KMS-11 (cell line): ENCODE measurements at regions not wholly inside any gene's neighbourhood (a gene's known extent, or its start where the extent isn't known, plus 50 kb on each side); places are given as distances from the start of the nearest gene placed in this dataset.

Experiments used
- H2AFZ ChIP-seq: fragments of 200-600 bp; sonication (generic); 2 replicates; pipeline ENCODE4 v1.6.1; 2016; ENCODE audit warnings: antibody characterized with exemption, mixed run types, low read depth
- H3K27ac ChIP-seq: fragments of 200-600 bp; sonication (generic); 2 replicates; pipeline ENCODE4 v1.6.1; 2016; ENCODE audit warnings: mild to moderate bottlenecking, mixed run types
- H3K27me3 ChIP-seq: fragments of 200-600 bp; sonication (generic); 2 replicates; pipeline ENCODE4 v1.6.1; 2017; ENCODE audit warnings: mild to moderate bottlenecking, low read depth, mixed run types, moderate library complexity; ENCODE audit not compliant: insufficient read depth
- H3K36me3 ChIP-seq: fragments of 200-600 bp; sonication (generic); 2 replicates; pipeline ENCODE4 v1.6.1; 2017; ENCODE audit warnings: mild to moderate bottlenecking, mixed run types; ENCODE audit not compliant: insufficient read depth
- H3K4me1 ChIP-seq: fragments of 200-600 bp; sonication (generic); 2 replicates; pipeline ENCODE4 v1.6.1; 2016; ENCODE audit warnings: mild to moderate bottlenecking, low read depth, mixed run types; ENCODE audit not compliant: poor library complexity, severe bottlenecking
- H3K4me2 ChIP-seq: fragments of 200-600 bp; sonication (generic); 2 replicates; pipeline ENCODE4 v1.7.0; 2016; ENCODE audit warnings: mild to moderate bottlenecking, mixed run types
- H3K4me3 ChIP-seq: fragments of 200-600 bp; sonication (generic); IDR thresholded peaks from 2 replicates; pipeline ENCODE4 v1.6.1; 2017; ENCODE audit warnings: low read depth, low read length, mixed read lengths; ENCODE audit not compliant: insufficient read depth
- H3K79me2 ChIP-seq: fragments of 200-600 bp; sonication (generic); 2 replicates; pipeline ENCODE4 v1.6.1; 2016; ENCODE audit warnings: low read depth, mixed run types; ENCODE audit not compliant: insufficient read depth
- H3K9ac ChIP-seq: fragments of 200-600 bp; sonication (generic); 2 replicates; pipeline ENCODE4 v1.6.1; 2016; ENCODE audit warnings: mild to moderate bottlenecking, mixed run types
- H4K20me1 ChIP-seq: fragments of 200-600 bp; sonication (generic); 2 replicates; pipeline ENCODE4 v1.6.1; 2016; ENCODE audit warnings: mild to moderate bottlenecking, mixed run types; ENCODE audit not compliant: insufficient read depth
- TF ChIP-seq, protein P1 (sequence below): fragments of 200-600 bp; sonication (generic); conservative IDR thresholded peaks from 2 replicates; pipeline ENCODE4 v1.6.1; 2017; ENCODE audit warnings: low read depth, mild to moderate bottlenecking, antibody characterized with exemption, low read length, moderate library complexity, mixed read lengths

DNA sequence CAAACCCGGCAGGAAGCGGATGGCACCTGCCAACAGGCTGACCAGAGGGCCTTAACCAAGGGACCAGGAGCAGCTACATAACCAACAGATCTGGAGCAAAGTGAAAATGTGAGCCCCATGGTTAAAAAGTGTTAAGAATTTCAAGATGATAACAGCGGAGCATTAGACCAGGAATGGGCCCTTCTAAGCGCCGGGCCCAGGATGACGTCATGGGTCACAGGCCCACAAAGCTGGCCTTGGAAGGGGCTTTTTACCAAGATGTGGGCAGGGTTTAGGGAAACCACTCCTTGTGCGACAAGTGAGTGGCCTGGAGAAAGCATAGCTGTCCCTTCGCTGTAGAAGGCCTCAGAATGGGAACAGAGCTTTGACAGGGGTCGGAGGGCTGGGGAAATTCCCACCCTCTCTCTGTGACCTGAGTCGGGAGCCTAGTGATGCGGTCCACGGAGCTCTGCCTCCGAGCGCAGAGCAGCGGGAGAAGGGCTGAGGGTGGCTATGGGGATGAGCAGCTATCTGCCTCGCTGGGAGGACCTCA, 84.4 kb upstream of the RPL38 start:
- Histone ChIP-seq H3K4me2 (no peak overlapping the region), H3K9ac (no peak overlapping the region), H3K4me3 (no peak overlapping the region), H3K79me2 (no peaks in the 10 kb centered on the region), H4K20me1 (no peaks in the 10 kb centered on the region), H3K27ac (no peak overlapping the region), H2AFZ (no peak overlapping the region), H3K4me1 (no peaks in the 10 kb centered on the region), H3K27me3 (peaks cover 67% of the 10 kb centered on the region), H3K36me3 (no peaks in the 10 kb centered on the region)
- TF ChIP-seq, protein P1, sequence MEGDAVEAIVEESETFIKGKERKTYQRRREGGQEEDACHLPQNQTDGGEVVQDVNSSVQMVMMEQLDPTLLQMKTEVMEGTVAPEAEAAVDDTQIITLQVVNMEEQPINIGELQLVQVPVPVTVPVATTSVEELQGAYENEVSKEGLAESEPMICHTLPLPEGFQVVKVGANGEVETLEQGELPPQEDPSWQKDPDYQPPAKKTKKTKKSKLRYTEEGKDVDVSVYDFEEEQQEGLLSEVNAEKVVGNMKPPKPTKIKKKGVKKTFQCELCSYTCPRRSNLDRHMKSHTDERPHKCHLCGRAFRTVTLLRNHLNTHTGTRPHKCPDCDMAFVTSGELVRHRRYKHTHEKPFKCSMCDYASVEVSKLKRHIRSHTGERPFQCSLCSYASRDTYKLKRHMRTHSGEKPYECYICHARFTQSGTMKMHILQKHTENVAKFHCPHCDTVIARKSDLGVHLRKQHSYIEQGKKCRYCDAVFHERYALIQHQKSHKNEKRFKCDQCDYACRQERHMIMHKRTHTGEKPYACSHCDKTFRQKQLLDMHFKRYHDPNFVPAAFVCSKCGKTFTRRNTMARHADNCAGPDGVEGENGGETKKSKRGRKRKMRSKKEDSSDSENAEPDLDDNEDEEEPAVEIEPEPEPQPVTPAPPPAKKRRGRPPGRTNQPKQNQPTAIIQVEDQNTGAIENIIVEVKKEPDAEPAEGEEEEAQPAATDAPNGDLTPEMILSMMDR, result no peak

DNA sequence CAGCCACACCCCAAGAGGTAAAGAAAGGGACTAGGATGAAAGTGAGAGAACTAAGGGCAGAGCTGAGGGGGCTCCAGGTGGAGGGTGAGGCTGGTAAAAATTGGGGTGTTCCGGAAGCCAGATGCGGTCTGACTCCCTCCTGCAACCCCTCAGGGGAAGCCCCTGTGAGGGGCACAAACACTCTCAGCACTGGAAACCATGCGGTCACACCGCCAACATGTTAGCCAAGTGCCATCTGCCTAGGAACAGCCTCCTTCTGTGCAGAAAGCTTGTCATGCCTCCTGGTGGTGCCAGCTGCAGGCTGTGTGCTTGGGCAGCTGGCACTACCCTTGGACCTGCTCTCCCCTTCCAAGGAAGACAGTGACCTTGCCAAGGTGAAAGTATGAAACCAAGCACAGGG, 83.5 kb upstream of the RPL38 start:
- Histone ChIP-seq H4K20me1 (no peaks in the 10 kb centered on the region), H3K4me2 (no peak overlapping the region), H3K9ac (no peak overlapping the region), H3K36me3 (no peaks in the 10 kb centered on the region), H3K4me1 (no peaks in the 10 kb centered on the region), H2AFZ (no peak overlapping the region), H3K27ac (no peak overlapping the region), H3K79me2 (no peaks in the 10 kb centered on the region), H3K4me3 (no peak overlapping the region), H3K27me3 (peaks cover 62% of the 10 kb centered on the region)
- TF ChIP-seq, protein P1, result no peak

DNA sequence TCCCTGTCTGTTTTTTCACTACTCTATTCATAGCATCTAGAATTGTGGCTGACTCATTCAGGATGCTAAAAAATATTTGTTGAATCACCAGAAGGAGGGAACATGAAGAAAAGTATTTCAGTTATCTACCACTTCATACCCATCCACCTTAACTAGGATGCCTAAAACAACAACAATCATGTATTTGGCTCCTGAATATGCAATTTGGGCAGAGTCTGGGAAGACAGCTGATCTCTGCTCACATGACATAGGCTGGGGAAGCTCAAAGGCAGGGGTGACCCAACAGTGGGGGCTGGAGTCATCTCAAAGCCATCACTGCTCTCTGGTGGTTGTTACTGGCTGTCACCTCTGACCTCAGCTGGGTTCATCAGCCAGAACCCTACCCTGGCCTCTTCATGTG, 80.1 kb upstream of the RPL38 start:
- Histone ChIP-seq H3K36me3 (no peaks in the 10 kb centered on the region), H3K4me1 (no peaks in the 10 kb centered on the region), H3K27me3 (peaks cover 35% of the 10 kb centered on the region), H3K79me2 (no peaks in the 10 kb centered on the region), H3K27ac (no peak overlapping the region), H2AFZ (no peak overlapping the region), H3K9ac (no peak overlapping the region), H3K4me2 (no peak overlapping the region), H4K20me1 (no peaks in the 10 kb centered on the region), H3K4me3 (no peak overlapping the region)
- TF ChIP-seq, protein P1, result no peak

DNA sequence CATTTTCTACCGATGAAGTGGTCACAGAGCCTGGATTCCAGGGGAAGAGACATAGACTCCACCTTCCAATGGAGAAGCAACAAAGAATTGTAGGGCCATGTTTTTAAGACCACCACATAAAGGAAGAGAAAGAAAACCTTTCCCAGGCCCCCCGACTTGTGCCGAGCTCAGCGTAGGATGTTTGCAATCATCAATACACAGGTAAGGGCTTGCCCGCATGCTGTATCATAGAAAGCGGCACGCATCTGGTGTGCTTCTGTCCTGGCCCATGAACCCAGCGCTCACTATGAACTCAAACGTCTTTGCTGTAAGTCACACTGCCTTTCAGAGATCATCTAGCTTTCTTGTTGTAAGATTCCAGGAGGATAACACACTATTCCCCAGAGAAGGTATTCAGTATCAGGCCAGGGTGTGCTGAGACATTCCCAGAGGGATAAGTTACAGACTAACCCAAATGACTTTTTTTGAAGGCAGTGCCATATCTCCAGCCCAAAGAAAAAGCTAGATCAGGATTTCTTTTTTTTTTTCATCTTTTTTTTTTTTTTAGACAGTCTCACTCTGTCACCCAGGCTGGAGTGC, 79.5 kb upstream of the RPL38 start:
- Histone ChIP-seq H3K4me1 (no peaks in the 10 kb centered on the region), H3K27ac (no peak overlapping the region), H3K4me2 (no peak overlapping the region), H3K27me3 (peaks cover 33% of the 10 kb centered on the region), H4K20me1 (no peaks in the 10 kb centered on the region), H3K79me2 (no peaks in the 10 kb centered on the region), H3K36me3 (no peaks in the 10 kb centered on the region), H3K9ac (no peak overlapping the region), H2AFZ (no peak overlapping the region), H3K4me3 (no peak overlapping the region)
- TF ChIP-seq, protein P1, result no peak
